ENCODE measurements at regions not wholly inside any gene's neighbourhood (a gene's known extent, or its start where the extent isn't known, plus 50 kb on each side); places are given as distances from the start of the nearest gene placed in this dataset.

DNA sequence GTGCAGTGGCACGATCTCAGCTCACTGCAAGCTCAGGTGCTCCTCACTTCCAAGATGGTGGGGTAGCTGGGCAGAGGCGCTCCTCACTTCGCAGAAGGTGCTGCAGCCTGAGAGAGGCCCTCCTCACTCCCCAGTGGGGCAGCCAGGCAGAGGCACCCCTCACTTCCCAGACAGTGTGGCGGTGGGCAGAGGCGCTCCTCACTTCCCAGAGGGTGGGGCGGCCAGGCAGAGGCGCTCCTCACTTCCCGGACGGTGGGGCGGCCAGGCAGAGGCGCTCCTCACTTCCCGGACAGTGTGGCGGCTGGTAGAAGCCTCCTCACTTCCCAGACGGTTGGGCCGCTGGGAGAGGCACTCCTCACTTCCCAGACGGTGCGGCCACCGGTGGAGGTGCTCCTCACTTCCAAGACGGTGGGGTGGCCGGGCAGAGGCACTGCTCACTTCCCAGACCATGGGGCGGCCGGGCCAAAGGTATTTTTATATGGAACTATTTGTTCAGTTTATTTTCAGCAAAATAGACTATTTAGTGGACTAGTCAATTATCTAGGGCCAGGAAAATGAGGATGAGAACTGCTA lies 57.7 kb upstream of the PPP1R9A start:
- no peaks in the 10 kb centered on the region for H3K79me2 ChIP-seq (ENCODE audit: control insufficient read depth, insufficient read depth, low read length)
- no peak overlapping the region for H3K4me3 ChIP-seq
- no peak overlapping the region for H2AFZ ChIP-seq (ENCODE audit: control insufficient read depth, low read depth, low read length)
- H3K4me2 ChIP-seq (ENCODE audit: control insufficient read depth, insufficient read depth): no peak overlapping the region
- no peaks in the 10 kb centered on the region for H3K9me3 ChIP-seq (replicated peaks; ENCODE audit: control insufficient read depth, insufficient read depth, low read length)
- H3K27me3 ChIP-seq (replicated peaks in 1 of 2; ENCODE audit: control insufficient read depth in 2 of 2, insufficient read depth in 2 of 2, low read length in 1 of 2): no peaks in the 10 kb centered on the region
- no TSS peak for BruUV-seq (replicated peaks)
- no peak overlapping the region for H3K27ac ChIP-seq (ENCODE audit: control insufficient read depth, insufficient read depth)
- SMC1A ChIA-PET (ENCODE audit: uncharacterized antibody, unreplicated experiment): interaction anchor here (0.6 kb wide), 1 partner anchor 12 kb away, joined by 3 read pairs; no protein-coding TSS in a partner anchor
- no peaks in the 10 kb centered on the region for H4K20me1 ChIP-seq (ENCODE audit: control insufficient read depth, insufficient read depth)
- POLR2A ChIA-PET: no interaction called here
- DNase-seq (ENCODE audit: low read depth, low spot score) (no peak), ATAC-seq (no peak), FAIRE-seq (no peak)
- in situ Hi-C loops (cut with MboI) (no loop called here), intact Hi-C loops (cut with micrococcal nuclease; ENCODE audit: unreplicated experiment) (no loop called here)
- H3K4me1 ChIP-seq (ENCODE audit: control insufficient read depth, insufficient read depth, low read length): no peaks in the 10 kb centered on the region
- 72% methylated on average over 21 of the region's 22 CpGs for WGBS (ENCODE audit: insufficient coverage, insufficient replicate concordance, low lambda C conversion rate, missing lambda C conversion rate)
- RAD21 ChIA-PET (ENCODE audit: unreplicated experiment): no interaction called here
- CTCF ChIA-PET: no interaction called here
- no peak overlapping the region for H3K9ac ChIP-seq (ENCODE audit: control insufficient read depth, insufficient read depth, low read length)
- H3K36me3 ChIP-seq (ENCODE audit: control insufficient read depth in 2 of 2, insufficient read depth in 2 of 2, low read length in 1 of 2): no peaks in the 10 kb centered on the region
- TF ChIP-seq SMAD1 (IDR thresholded peaks at IDR 0.05; ENCODE audit: low read depth, partially characterized antibody) (no peak), BACH1 (IDR thresholded peaks at IDR 0.05; ENCODE audit: borderline replicate concordance) (no peak), MTA3 (IDR thresholded peaks at IDR 0.05; ENCODE audit: borderline replicate concordance, low read length) (no peak), CREB1 (IDR thresholded peaks at IDR 0.05; ENCODE audit: low read depth) (no peak), RCOR1 (conservative IDR thresholded peaks at IDR 0.05; ENCODE audit: low read depth, low read length) (no peak), ZBTB40 (IDR thresholded peaks at IDR 0.05; ENCODE audit: borderline replicate concordance) (no peak)
- TF ChIP-seq, protein P1, sequence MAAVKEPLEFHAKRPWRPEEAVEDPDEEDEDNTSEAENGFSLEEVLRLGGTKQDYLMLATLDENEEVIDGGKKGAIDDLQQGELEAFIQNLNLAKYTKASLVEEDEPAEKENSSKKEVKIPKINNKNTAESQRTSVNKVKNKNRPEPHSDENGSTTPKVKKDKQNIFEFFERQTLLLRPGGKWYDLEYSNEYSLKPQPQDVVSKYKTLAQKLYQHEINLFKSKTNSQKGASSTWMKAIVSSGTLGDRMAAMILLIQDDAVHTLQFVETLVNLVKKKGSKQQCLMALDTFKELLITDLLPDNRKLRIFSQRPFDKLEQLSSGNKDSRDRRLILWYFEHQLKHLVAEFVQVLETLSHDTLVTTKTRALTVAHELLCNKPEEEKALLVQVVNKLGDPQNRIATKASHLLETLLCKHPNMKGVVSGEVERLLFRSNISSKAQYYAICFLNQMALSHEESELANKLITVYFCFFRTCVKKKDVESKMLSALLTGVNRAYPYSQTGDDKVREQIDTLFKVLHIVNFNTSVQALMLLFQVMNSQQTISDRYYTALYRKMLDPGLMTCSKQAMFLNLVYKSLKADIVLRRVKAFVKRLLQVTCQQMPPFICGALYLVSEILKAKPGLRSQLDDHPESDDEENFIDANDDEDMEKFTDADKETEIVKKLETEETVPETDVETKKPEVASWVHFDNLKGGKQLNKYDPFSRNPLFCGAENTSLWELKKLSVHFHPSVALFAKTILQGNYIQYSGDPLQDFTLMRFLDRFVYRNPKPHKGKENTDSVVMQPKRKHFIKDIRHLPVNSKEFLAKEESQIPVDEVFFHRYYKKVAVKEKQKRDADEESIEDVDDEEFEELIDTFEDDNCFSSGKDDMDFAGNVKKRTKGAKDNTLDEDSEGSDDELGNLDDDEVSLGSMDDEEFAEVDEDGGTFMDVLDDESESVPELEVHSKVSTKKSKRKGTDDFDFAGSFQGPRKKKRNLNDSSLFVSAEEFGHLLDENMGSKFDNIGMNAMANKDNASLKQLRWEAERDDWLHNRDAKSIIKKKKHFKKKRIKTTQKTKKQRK (IDR thresholded peaks at IDR 0.05; ENCODE audit: low read depth, low read length): no peak
- TF ChIP-seq, protein P2, sequence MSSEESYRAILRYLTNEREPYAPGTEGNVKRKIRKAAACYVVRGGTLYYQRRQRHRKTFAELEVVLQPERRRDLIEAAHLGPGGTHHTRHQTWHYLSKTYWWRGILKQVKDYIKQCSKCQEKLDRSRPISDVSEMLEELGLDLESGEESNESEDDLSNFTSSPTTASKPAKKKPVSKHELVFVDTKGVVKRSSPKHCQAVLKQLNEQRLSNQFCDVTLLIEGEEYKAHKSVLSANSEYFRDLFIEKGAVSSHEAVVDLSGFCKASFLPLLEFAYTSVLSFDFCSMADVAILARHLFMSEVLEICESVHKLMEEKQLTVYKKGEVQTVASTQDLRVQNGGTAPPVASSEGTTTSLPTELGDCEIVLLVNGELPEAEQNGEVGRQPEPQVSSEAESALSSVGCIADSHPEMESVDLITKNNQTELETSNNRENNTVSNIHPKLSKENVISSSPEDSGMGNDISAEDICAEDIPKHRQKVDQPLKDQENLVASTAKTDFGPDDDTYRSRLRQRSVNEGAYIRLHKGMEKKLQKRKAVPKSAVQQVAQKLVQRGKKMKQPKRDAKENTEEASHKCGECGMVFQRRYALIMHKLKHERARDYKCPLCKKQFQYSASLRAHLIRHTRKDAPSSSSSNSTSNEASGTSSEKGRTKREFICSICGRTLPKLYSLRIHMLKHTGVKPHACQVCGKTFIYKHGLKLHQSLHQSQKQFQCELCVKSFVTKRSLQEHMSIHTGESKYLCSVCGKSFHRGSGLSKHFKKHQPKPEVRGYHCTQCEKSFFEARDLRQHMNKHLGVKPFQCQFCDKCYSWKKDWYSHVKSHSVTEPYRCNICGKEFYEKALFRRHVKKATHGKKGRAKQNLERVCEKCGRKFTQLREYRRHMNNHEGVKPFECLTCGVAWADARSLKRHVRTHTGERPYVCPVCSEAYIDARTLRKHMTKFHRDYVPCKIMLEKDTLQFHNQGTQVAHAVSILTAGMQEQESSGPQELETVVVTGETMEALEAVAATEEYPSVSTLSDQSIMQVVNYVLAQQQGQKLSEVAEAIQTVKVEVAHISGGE (CRISPR knock-in tag; IDR thresholded peaks at IDR 0.05): no peak
- TF ChIP-seq, protein P3, sequence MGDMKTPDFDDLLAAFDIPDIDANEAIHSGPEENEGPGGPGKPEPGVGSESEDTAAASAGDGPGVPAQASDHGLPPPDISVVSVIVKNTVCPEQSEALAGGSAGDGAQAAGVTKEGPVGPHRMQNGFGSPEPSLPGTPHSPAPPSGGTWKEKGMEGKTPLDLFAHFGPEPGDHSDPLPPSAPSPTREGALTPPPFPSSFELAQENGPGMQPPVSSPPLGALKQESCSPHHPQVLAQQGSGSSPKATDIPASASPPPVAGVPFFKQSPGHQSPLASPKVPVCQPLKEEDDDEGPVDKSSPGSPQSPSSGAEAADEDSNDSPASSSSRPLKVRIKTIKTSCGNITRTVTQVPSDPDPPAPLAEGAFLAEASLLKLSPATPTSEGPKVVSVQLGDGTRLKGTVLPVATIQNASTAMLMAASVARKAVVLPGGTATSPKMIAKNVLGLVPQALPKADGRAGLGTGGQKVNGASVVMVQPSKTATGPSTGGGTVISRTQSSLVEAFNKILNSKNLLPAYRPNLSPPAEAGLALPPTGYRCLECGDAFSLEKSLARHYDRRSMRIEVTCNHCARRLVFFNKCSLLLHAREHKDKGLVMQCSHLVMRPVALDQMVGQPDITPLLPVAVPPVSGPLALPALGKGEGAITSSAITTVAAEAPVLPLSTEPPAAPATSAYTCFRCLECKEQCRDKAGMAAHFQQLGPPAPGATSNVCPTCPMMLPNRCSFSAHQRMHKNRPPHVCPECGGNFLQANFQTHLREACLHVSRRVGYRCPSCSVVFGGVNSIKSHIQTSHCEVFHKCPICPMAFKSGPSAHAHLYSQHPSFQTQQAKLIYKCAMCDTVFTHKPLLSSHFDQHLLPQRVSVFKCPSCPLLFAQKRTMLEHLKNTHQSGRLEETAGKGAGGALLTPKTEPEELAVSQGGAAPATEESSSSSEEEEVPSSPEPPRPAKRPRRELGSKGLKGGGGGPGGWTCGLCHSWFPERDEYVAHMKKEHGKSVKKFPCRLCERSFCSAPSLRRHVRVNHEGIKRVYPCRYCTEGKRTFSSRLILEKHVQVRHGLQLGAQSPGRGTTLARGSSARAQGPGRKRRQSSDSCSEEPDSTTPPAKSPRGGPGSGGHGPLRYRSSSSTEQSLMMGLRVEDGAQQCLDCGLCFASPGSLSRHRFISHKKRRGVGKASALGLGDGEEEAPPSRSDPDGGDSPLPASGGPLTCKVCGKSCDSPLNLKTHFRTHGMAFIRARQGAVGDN (IDR thresholded peaks at IDR 0.05): no peak

Data from GM12878 (cell line).